ENCODE measurements at regions not wholly inside any gene's neighbourhood (a gene's known extent, or its start where the extent isn't known, plus 50 kb on each side); places are given as distances from the start of the nearest gene placed in this dataset.

DNA sequence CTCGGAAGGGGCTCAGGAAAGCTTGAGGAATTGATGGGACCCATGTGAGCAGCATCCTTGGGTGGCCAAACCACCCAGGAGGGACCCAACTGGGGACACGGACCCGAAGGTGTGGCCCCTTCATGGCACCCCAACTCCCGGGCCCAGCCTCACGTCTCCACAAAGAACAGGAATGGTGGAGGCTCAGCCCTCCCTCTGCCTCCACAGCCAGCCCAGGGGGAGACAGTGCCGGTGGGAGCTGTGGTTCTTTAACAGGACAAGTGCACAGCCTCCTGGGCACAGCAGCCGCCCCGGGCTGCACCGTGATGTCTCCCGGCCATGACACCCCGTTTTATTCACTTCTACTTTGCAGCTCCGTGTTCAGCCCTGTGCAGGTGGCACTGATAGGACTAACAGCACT is 587.2 kb downstream of the BRD1 start:
- no peak for FAIRE-seq
- no peak for DNase-seq (ENCODE audit: low read depth)
- H3K36me3 ChIP-seq (ENCODE audit: control insufficient read depth, insufficient read depth, low read length) = no peaks in the 10 kb centered on the region
- no peak overlapping the region for H3K4me3 ChIP-seq (ENCODE audit: low read depth, low read length)
- no peaks in the 10 kb centered on the region for H3K27me3 ChIP-seq (ENCODE audit: control insufficient read depth, insufficient read depth, low read length)
- no peak for TF ChIP-seq CTCF (IDR thresholded peaks at IDR 0.05; ENCODE audit: insufficient read depth, low read length, severe bottlenecking)

- no peak for FAIRE-seq
- no peak for DNase-seq (ENCODE audit: low read depth)
- TF ChIP-seq CTCF (IDR thresholded peaks at IDR 0.05; ENCODE audit: insufficient read depth, low read length, severe bottlenecking) = no peak
- Histone ChIP-seq H3K4me3 (ENCODE audit: low read depth, low read length) (no peak overlapping the region), H3K27me3 (ENCODE audit: control insufficient read depth, insufficient read depth, low read length) (no peaks in the 10 kb centered on the region), H3K36me3 (ENCODE audit: control insufficient read depth, insufficient read depth, low read length) (no peaks in the 10 kb centered on the region)
Observed at GRCh38 chr22:49240016-49240380, 587.7 kb downstream of the BRD1 start.

GRCh38 chr22:49239264-49240015 is 588.2 kb downstream of the BRD1 start:
- Histone ChIP-seq H3K36me3 (ENCODE audit: control insufficient read depth, insufficient read depth, low read length) (no peaks in the 10 kb centered on the region), H3K4me3 (ENCODE audit: low read depth, low read length) (no peak overlapping the region), H3K27me3 (ENCODE audit: control insufficient read depth, insufficient read depth, low read length) (no peaks in the 10 kb centered on the region)
- FAIRE-seq (no peak), DNase-seq (ENCODE audit: low read depth) (no peak)
- no peak for TF ChIP-seq CTCF (IDR thresholded peaks at IDR 0.05; ENCODE audit: insufficient read depth, low read length, severe bottlenecking)

GRCh38 chr22:49238181-49239141 is 589.2 kb downstream of the BRD1 start:
- FAIRE-seq = no peak

GRCh38 chr22:49237703-49238102 is 590.0 kb downstream of the BRD1 start:
- FAIRE-seq = no peak
- no peak for TF ChIP-seq CTCF (IDR thresholded peaks at IDR 0.05; ENCODE audit: insufficient read depth, low read length, severe bottlenecking)
- no peaks in the 10 kb centered on the region for H3K27me3 ChIP-seq (ENCODE audit: control insufficient read depth, insufficient read depth, low read length)
- no peaks in the 10 kb centered on the region for H3K36me3 ChIP-seq (ENCODE audit: control insufficient read depth, insufficient read depth, low read length)
- no peak overlapping the region for H3K4me3 ChIP-seq (ENCODE audit: low read depth, low read length)
- no peak for DNase-seq (ENCODE audit: low read depth)

More at GRCh38 chr22:49238181-49239141, 589.2 kb downstream of the BRD1 start:
- Histone ChIP-seq H3K27me3 (ENCODE audit: control insufficient read depth, insufficient read depth, low read length) (no peaks in the 10 kb centered on the region), H3K36me3 (ENCODE audit: control insufficient read depth, insufficient read depth, low read length) (no peaks in the 10 kb centered on the region), H3K4me3 (ENCODE audit: low read depth, low read length) (no peak overlapping the region)
- no peak for DNase-seq (ENCODE audit: low read depth)
- no peak for TF ChIP-seq CTCF (IDR thresholded peaks at IDR 0.05; ENCODE audit: insufficient read depth, low read length, severe bottlenecking)

Data from bronchial epithelial cell (primary cell).